Suprapubic skin (tissue), 4 donors: ENCODE measurements at regions not wholly inside any gene's neighbourhood (a gene's known extent, or its start where the extent isn't known, plus 50 kb on each side); places are given as distances from the start of the nearest gene placed in this dataset.

Experiments
- CTCF ChIP-seq, 2 donors: fragments of 200-600 bp in 1 of 2; fragments of 450-650 bp in 1 of 2; sonication (generic) in 1 of 2; IDR thresholded peaks; one replicate each; pipeline ENCODE4 v1.5.1; 2016 to 2019; ENCODE audit warnings: antibody characterized with exemption in 2 of 2, mild to moderate bottlenecking in 1 of 2, moderate library complexity in 1 of 2
- EP300 ChIP-seq: sonication (generic); formaldehyde crosslinking; IDR thresholded peaks from one replicate; pipeline ENCODE4 v1.6.1; 2017; ENCODE audit warnings: antibody characterized with exemption
- POLR2A ChIP-seq, 2 donors: fragments of 450-650 bp; IDR thresholded peaks; one replicate each; pipeline ENCODE4 v1.6.1; 2017; ENCODE audit warnings: antibody characterized with exemption in 2 of 2, mild to moderate bottlenecking in 2 of 2, moderate library complexity in 2 of 2
- POLR2AphosphoS5 ChIP-seq, 3 donors: sonication (generic); formaldehyde crosslinking; IDR thresholded peaks; one replicate each; pipeline ENCODE4 v1.6.1; 2017; ENCODE audit warnings: antibody characterized with exemption in 3 of 3

- TF ChIP-seq CTCF (IDR thresholded peaks at IDR 0.05) (no peak), POLR2A (IDR thresholded peaks at IDR 0.05) (no peak), EP300 (no peak), POLR2AphosphoS5 (IDR thresholded peaks at IDR 0.05) (no peak)
Measured at GRCh38 chr18:1527805-1528204, 623.1 kb downstream of the ADCYAP1 start.
